B cell (primary cell): ENCODE measurements at regions not wholly inside any gene's neighbourhood (a gene's known extent, or its start where the extent isn't known, plus 50 kb on each side); places are given as distances from the start of the nearest gene placed in this dataset.

Experiments used
- ATAC-seq: fragments of 200-7000 bp; cut with Tn5 transposase; one replicate; pipeline ENCODE4 v1.10.0; 2021; ENCODE audit warnings: low read depth, mild to moderate bottlenecking, moderate number of reproducible peaks, moderate library complexity
- CTCF ChIA-PET: fragments of 350-600 bp; sonication (Branson Sonifier 250); formaldehyde crosslinking; loops from one replicate; lab custom pipeline; 2021; ENCODE audit warnings: antibody characterized with exemption, inconsistent platforms; lab: Charles Lee
- POLR2A ChIA-PET: fragments of 350-600 bp; sonication (Branson Sonifier 250); formaldehyde crosslinking; loops from one replicate; lab custom pipeline; 2021; ENCODE audit warnings: antibody characterized with exemption; lab: Charles Lee
- DNase-seq: peaks from one replicate; pipeline ENCODE4 v3.0.0; 2013
- H2AFZ ChIP-seq: 2 replicates; pipeline ENCODE4 v1.6.1; 2012; ENCODE audit warnings: mild to moderate bottlenecking, low read depth, low read length; ENCODE audit not compliant: insufficient read depth, poor library complexity, severe bottlenecking
- H3K27ac ChIP-seq, 2 donors: 1 replicate in 1 of 2; 2 replicates in 1 of 2; pipeline ENCODE4 v1.5.1; 2012 to 2013; ENCODE audit warnings: low read length in 2 of 2, mild to moderate bottlenecking in 2 of 2, moderate library complexity in 1 of 2
- H3K27me3 ChIP-seq, 4 experiments: fragments of 200-600 bp in 1 of 4; sonication (generic) in 1 of 4; replicated peaks in 1 of 4; 1 replicate in 2 of 4; 2 replicates in 2 of 4; pipeline versions ENCODE4 v1.6.1 to v1.7.0; 2013 to 2016; ENCODE audit warnings: low read length in 3 of 4, mild to moderate bottlenecking in 2 of 4, mixed read lengths in 1 of 4, moderate library complexity in 1 of 4; ENCODE audit not compliant: insufficient read depth in 4 of 4, control insufficient read depth in 3 of 4; ENCODE audit errors: control extremely low read depth in 1 of 4
- H3K36me3 ChIP-seq, 2 experiments: replicated peaks in 1 of 2; 1 replicate in 1 of 2; 2 replicates in 1 of 2; pipeline versions ENCODE4 v1.6.1 to v1.7.1; 2013; ENCODE audit warnings: low read length in 1 of 2; ENCODE audit not compliant: insufficient read depth in 2 of 2, control insufficient read depth in 1 of 2; ENCODE audit errors: control extremely low read depth in 1 of 2, extremely low read depth in 1 of 2
- H3K4me1 ChIP-seq, 2 donors: fragments of 200-600 bp in 1 of 2; sonication (generic) in 1 of 2; 1 replicate in 1 of 2; 2 replicates in 1 of 2; pipeline versions ENCODE4 v1.5.1 to v1.6.1; 2013 to 2017; ENCODE audit warnings: low read length in 2 of 2; ENCODE audit not compliant: control insufficient read depth in 2 of 2, insufficient read depth in 2 of 2
- H3K4me2 ChIP-seq: replicated peaks from 2 replicates; pipeline ENCODE3; 2012; ENCODE audit warnings: mild to moderate bottlenecking, low read depth, low read length; ENCODE audit not compliant: poor library complexity, severe bottlenecking
- H3K4me3 ChIP-seq, 5 experiments: fragments of 200-600 bp in 1 of 5; sonication (generic) in 1 of 5; 1 replicate in 3 of 5; 2 replicates in 2 of 5; pipeline versions ENCODE4 v1.5.1 to v1.7.0; 2011 to 2016; ENCODE audit warnings: low read length in 4 of 5, mild to moderate bottlenecking in 4 of 5, low read depth in 2 of 5, control low read depth in 1 of 5, moderate library complexity in 1 of 5; ENCODE audit not compliant: insufficient read depth in 1 of 5; ENCODE audit errors: control extremely low read depth in 1 of 5, extremely low read depth in 1 of 5
- H3K79me2 ChIP-seq: fragments of 200-600 bp; sonication (generic); one replicate; pipeline ENCODE4 v1.6.0; 2016; ENCODE audit warnings: low read length; ENCODE audit not compliant: control insufficient read depth, insufficient read depth
- H3K9ac ChIP-seq: fragments of 200-600 bp; sonication (generic); 2 replicates; pipeline ENCODE4 v1.6.1; 2017; ENCODE audit warnings: mild to moderate bottlenecking, low read length, moderate library complexity
- H3K9me3 ChIP-seq, 3 donors: one replicate each; pipeline versions ENCODE4 v1.6.1 to v1.7.1; 2013; ENCODE audit warnings: low read length in 2 of 3; ENCODE audit not compliant: control insufficient read depth in 2 of 3, insufficient read depth in 1 of 3; ENCODE audit errors: control extremely low read depth in 1 of 3
- H4K20me1 ChIP-seq: 2 replicates; pipeline ENCODE4 v1.6.0; 2012; ENCODE audit warnings: mild to moderate bottlenecking, low read length; ENCODE audit not compliant: insufficient read depth, control insufficient read depth, poor library complexity, severe bottlenecking
- H3K27ac Mint-ChIP-seq: one replicate; pipeline ENCODE4 v1.8.0; 2021; ENCODE audit warnings: mixed read lengths
- H3K27me3 Mint-ChIP-seq: one replicate; pipeline ENCODE4 v1.8.0; 2021; ENCODE audit warnings: mixed read lengths
- H3K4me1 Mint-ChIP-seq: one replicate; pipeline ENCODE4 v1.8.0; 2021; ENCODE audit warnings: mixed read lengths
- H3K4me3 Mint-ChIP-seq: one replicate; pipeline ENCODE4 v1.8.0; 2021; ENCODE audit warnings: mixed read lengths
- H3K9me3 Mint-ChIP-seq: one replicate; pipeline ENCODE4 v1.8.0; 2022; ENCODE audit warnings: mixed read lengths; ENCODE audit not compliant: insufficient read depth
- CTCF ChIP-seq: fragments of 200-600 bp; IDR thresholded peaks from one replicate; pipeline ENCODE4 v1.8.0; 2022; ENCODE audit warnings: antibody characterized with exemption, mild to moderate bottlenecking
- EZH2 ChIP-seq: IDR thresholded peaks from 2 replicates; pipeline ENCODE4 v1.6.1; 2012; ENCODE audit warnings: borderline replicate concordance, low read depth, mild to moderate bottlenecking, moderate library complexity, low read length; ENCODE audit not compliant: insufficient read depth, poor library complexity, severe bottlenecking
- WGBS: methylation state at CpG from one replicate; pipeline ENCODE4 v1.1.5; 2013; ENCODE audit warnings: missing lambda C conversion rate; ENCODE audit not compliant: insufficient coverage; 5-methylcytosine and 5-hydroxymethylcytosine counted together
- intact Hi-C: fragments of 100-400 bp; cut with micrococcal nuclease; formaldehyde crosslinking; loops from one replicate; pipeline ENCODE4 v1.10.0; 2022

- DNase-seq (no peak), ATAC-seq (no peak)
- no peaks in the 10 kb centered on the region for H3K36me3 ChIP-seq
- intact Hi-C loops: no loop called here
- H3K79me2 ChIP-seq: no peaks in the 10 kb centered on the region
- H3K4me2 ChIP-seq: no peak overlapping the region
- no peak overlapping the region for H3K27ac ChIP-seq
- no peaks in the 10 kb centered on the region for H3K9me3 Mint-ChIP-seq
- no peak for TF ChIP-seq EZH2
- no peak for TF ChIP-seq CTCF
- no peaks in the 10 kb centered on the region for H3K27me3 ChIP-seq
- no peaks in the 10 kb centered on the region for H4K20me1 ChIP-seq
- H3K4me1 ChIP-seq: no peaks in the 10 kb centered on the region
- ChIA-PET POLR2A (no interaction called here), CTCF (no interaction called here)
- H3K9ac ChIP-seq: no peak overlapping the region
- WGBS: 88% methylated on average over 2 of the region's 3 CpGs
- H3K27me3 Mint-ChIP-seq: no peaks in the 10 kb centered on the region
- H3K27ac Mint-ChIP-seq: no peak overlapping the region
- no peaks in the 10 kb centered on the region for H3K4me1 Mint-ChIP-seq
- no peak overlapping the region for H3K4me3 Mint-ChIP-seq
- H2AFZ ChIP-seq: no peak overlapping the region
- H3K9me3 ChIP-seq: peaks cover 0 to 15% (median 0%) of the 10 kb centered on the region in 3 donors
- H3K4me3 ChIP-seq: no peak overlapping the region
Measured at GRCh38 chr14:98204139-98204538, 1067.9 kb downstream of the BCL11B start.

- Mint-ChIP-seq H3K27me3 (no peaks in the 10 kb centered on the region), H3K4me1 (no peaks in the 10 kb centered on the region), H3K27ac (no peak overlapping the region), H3K4me3 (no peak overlapping the region), H3K9me3 (no peaks in the 10 kb centered on the region)
- ChIA-PET POLR2A (no interaction called here), CTCF (no interaction called here)
- Histone ChIP-seq H2AFZ (no peak overlapping the region), H3K9ac (no peak overlapping the region), H3K9me3 (peaks cover 0 to 15% (median 0%) of the 10 kb centered on the region in 3 donors), H3K36me3 (no peaks in the 10 kb centered on the region), H3K27me3 (no peaks in the 10 kb centered on the region), H3K79me2 (no peaks in the 10 kb centered on the region), H3K4me3 (no peak overlapping the region), H4K20me1 (no peaks in the 10 kb centered on the region), H3K4me1 (no peaks in the 10 kb centered on the region), H3K27ac (no peak overlapping the region), H3K4me2 (no peak overlapping the region)
- TF ChIP-seq CTCF: no peak
- WGBS: 91% methylated on average over 10 of the region's 10 CpGs
- ATAC-seq (no peak), DNase-seq (no peak)
- intact Hi-C loops: no loop called here
Measured at GRCh38 chr14:98207415-98207814, 1064.6 kb downstream of the BCL11B start.
